GM10248 (cell line): ENCODE measurements at regions not wholly inside any gene's neighbourhood (a gene's known extent, or its start where the extent isn't known, plus 50 kb on each side); places are given as distances from the start of the nearest gene placed in this dataset.

Experiments used
- CTCF ChIA-PET: fragments of 300-600 bp; sonication (Branson Sonifier 250); formaldehyde crosslinking; extraction: SDS; loops from one replicate; lab custom pipeline; 2021; ENCODE audit warnings: antibody characterized with exemption; lab: Yijun Ruan, JAX
- POLR2A ChIA-PET: fragments of 350-650 bp; sonication (Branson Sonifier 250); formaldehyde crosslinking; extraction: SDS; loops from one replicate; lab custom pipeline; 2020; ENCODE audit warnings: antibody characterized with exemption; lab: Yijun Ruan, JAX
- DNase-seq: peaks from one replicate; pipeline ENCODE4 v3.0.0; 2012; ENCODE audit errors: extremely low spot score
- CTCF ChIP-seq: IDR thresholded peaks from 2 replicates; pipeline ENCODE4 v1.5.1; 2012; ENCODE audit warnings: mild to moderate bottlenecking, low read depth; ENCODE audit errors: extremely low read depth, missing control alignments, control extremely low read depth

- POLR2A ChIA-PET = no interaction called here
- CTCF ChIA-PET = no interaction called here
- TF ChIP-seq CTCF = no peak
- no peak for DNase-seq
Observed at GRCh38 chr3:87867001-87867400, 191.8 kb downstream of the CGGBP1 start.

GRCh38 chr3:87856126-87856525 is 202.7 kb downstream of the CGGBP1 start:
- DNase-seq = no peak
- POLR2A ChIA-PET = no interaction called here
- CTCF ChIA-PET = no interaction called here
- no peak for TF ChIP-seq CTCF

GRCh38 chr3:87855616-87856015 is 203.2 kb downstream of the CGGBP1 start:
- CTCF ChIA-PET = no interaction called here
- POLR2A ChIA-PET = no interaction called here

GRCh38 chr3:87855211-87855610 is 203.6 kb downstream of the CGGBP1 start:
- no peak for DNase-seq
- CTCF ChIA-PET = no interaction called here
- TF ChIP-seq CTCF = no peak
- POLR2A ChIA-PET = no interaction called here

More at GRCh38 chr3:87855616-87856015, 203.2 kb downstream of the CGGBP1 start:
- no peak for TF ChIP-seq CTCF
- DNase-seq = no peak

- no peak for TF ChIP-seq CTCF
- POLR2A ChIA-PET = no interaction called here
- CTCF ChIA-PET = interaction anchor here (0.7 kb wide), 1 partner anchor 12 kb away, joined by 3 read pairs; no protein-coding TSS in a partner anchor
- DNase-seq = no peak
Observed at GRCh38 chr3:87848003-87848402, 210.8 kb downstream of the CGGBP1 start.

GRCh38 chr3:87837076-87837475 is 221.7 kb downstream of the CGGBP1 start:
- POLR2A ChIA-PET = no interaction called here
- CTCF ChIA-PET = no interaction called here
- no peak for TF ChIP-seq CTCF
- DNase-seq = no peak

GRCh38 chr3:87836026-87836425 is 222.8 kb downstream of the CGGBP1 start:
- ChIA-PET POLR2A (no interaction called here), CTCF (interaction anchor here (1.4 kb wide), 1 partner anchor 12 kb away, joined by 3 read pairs; no protein-coding TSS in a partner anchor)
- no peak for TF ChIP-seq CTCF
- no peak for DNase-seq
